ENCODE measurements at regions not wholly inside any gene's neighbourhood (a gene's known extent, or its start where the extent isn't known, plus 50 kb on each side); places are given as distances from the start of the nearest gene placed in this dataset.

DNA sequence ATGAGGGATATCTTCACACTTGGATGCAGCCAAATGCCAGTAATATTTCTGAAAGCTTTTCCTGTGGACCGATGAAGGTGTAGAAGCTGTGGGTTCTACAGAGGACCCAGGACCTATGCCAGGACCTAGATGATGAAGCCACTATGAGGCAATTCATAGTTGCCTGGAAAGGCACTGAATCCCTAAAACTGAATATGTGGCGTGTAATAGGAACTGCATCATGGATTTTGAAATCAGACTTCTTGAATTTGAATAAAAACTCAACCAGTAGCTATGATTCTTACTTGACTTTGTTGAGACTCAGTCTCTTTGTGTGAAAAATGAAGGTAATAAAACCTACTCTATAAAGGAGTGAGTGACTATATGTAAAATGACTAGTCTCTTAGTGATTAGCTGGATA lies 89.9 kb upstream of the SGK1 start:
- TF ChIP-seq, protein P1, sequence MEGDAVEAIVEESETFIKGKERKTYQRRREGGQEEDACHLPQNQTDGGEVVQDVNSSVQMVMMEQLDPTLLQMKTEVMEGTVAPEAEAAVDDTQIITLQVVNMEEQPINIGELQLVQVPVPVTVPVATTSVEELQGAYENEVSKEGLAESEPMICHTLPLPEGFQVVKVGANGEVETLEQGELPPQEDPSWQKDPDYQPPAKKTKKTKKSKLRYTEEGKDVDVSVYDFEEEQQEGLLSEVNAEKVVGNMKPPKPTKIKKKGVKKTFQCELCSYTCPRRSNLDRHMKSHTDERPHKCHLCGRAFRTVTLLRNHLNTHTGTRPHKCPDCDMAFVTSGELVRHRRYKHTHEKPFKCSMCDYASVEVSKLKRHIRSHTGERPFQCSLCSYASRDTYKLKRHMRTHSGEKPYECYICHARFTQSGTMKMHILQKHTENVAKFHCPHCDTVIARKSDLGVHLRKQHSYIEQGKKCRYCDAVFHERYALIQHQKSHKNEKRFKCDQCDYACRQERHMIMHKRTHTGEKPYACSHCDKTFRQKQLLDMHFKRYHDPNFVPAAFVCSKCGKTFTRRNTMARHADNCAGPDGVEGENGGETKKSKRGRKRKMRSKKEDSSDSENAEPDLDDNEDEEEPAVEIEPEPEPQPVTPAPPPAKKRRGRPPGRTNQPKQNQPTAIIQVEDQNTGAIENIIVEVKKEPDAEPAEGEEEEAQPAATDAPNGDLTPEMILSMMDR (IDR thresholded peaks at IDR 0.05): no peak
- no peak for TF ChIP-seq POLR2A (IDR thresholded peaks at IDR 0.05)

All from uterus (tissue), 2 donors.